Hepatocyte (in vitro differentiated cells): ENCODE measurements at regions not wholly inside any gene's neighbourhood (a gene's known extent, or its start where the extent isn't known, plus 50 kb on each side); places are given as distances from the start of the nearest gene placed in this dataset.

Experiments used
- DNase-seq: peaks from one replicate; pipeline ENCODE4 v3.0.0-alpha.2; 2016; ENCODE audit warnings: low spot score
- H2AFZ ChIP-seq: fragments of 200-600 bp; sonication (generic); 2 replicates; pipeline ENCODE4 v1.6.0; 2016; ENCODE audit warnings: antibody characterized with exemption, mild to moderate bottlenecking
- H3K27ac ChIP-seq: fragments of 200-600 bp; sonication (generic); 2 replicates; pipeline ENCODE4 v1.5.1; 2016; ENCODE audit warnings: mild to moderate bottlenecking
- H3K27me3 ChIP-seq: fragments of 200-600 bp; sonication (generic); 2 replicates; pipeline ENCODE4 v1.6.1; 2016
- H3K36me3 ChIP-seq: fragments of 200-600 bp; sonication (generic); replicated peaks from 2 replicates; pipeline ENCODE4 v1.5.1; 2016; ENCODE audit warnings: low read depth; ENCODE audit not compliant: insufficient read depth
- H3K4me1 ChIP-seq: fragments of 200-600 bp; sonication (generic); 2 replicates; pipeline ENCODE4 v1.5.1; 2016; ENCODE audit warnings: mild to moderate bottlenecking, moderate library complexity; ENCODE audit not compliant: insufficient read depth
- H3K4me2 ChIP-seq: fragments of 200-600 bp; sonication (generic); 2 replicates; pipeline ENCODE4 v1.6.0; 2016
- H3K4me3 ChIP-seq: fragments of 200-600 bp; sonication (generic); 2 replicates; pipeline ENCODE4 v1.5.1; 2016; ENCODE audit warnings: mild to moderate bottlenecking
- H3K79me2 ChIP-seq: fragments of 200-600 bp; sonication (generic); 2 replicates; pipeline ENCODE4 v1.6.0; 2017; ENCODE audit warnings: mild to moderate bottlenecking
- H3K9me2 ChIP-seq: fragments of 200-600 bp; sonication (generic); replicated peaks from 2 replicates; pipeline ENCODE4 v1.6.0; 2017; ENCODE audit warnings: mild to moderate bottlenecking; ENCODE audit not compliant: insufficient read depth
- H3K9me3 ChIP-seq: fragments of 200-600 bp; sonication (generic); 2 replicates; pipeline ENCODE4 v1.5.1; 2016; ENCODE audit warnings: low read depth, mild to moderate bottlenecking
- H4K20me1 ChIP-seq: fragments of 200-600 bp; sonication (generic); 2 replicates; pipeline ENCODE4 v1.6.0; 2016; ENCODE audit warnings: mild to moderate bottlenecking; ENCODE audit not compliant: insufficient read depth, poor library complexity, severe bottlenecking
- CTCF ChIP-seq: fragments of 200-600 bp; sonication (generic); IDR thresholded peaks from 2 replicates; pipeline ENCODE4 v1.5.1; 2016; ENCODE audit warnings: antibody characterized with exemption, mild to moderate bottlenecking; ENCODE audit not compliant: poor library complexity
- EZH2 ChIP-seq: fragments of 200-600 bp; sonication (generic); IDR thresholded peaks from 2 replicates; pipeline ENCODE4 v1.6.1; 2016; ENCODE audit warnings: antibody characterized with exemption, mild to moderate bottlenecking, borderline replicate concordance
- EZH2phosphoT487 ChIP-seq: fragments of 200-600 bp; sonication (generic); IDR thresholded peaks from one replicate; pipeline ENCODE4 v1.6.1; 2018; ENCODE audit warnings: antibody characterized with exemption, mild to moderate bottlenecking, low read depth, moderate library complexity; ENCODE audit not compliant: unreplicated experiment, severe bottlenecking
- WGBS: methylation state at CpG from one replicate; pipeline ENCODE4 v1.1.6; 2016; ENCODE audit warnings: low lambda C conversion rate; ENCODE audit errors: missing lambda C conversion rate; 5-methylcytosine and 5-hydroxymethylcytosine counted together

GRCh38 chr1:9456833-9457232 lies 82.4 kb upstream of the SLC25A33 start:
- no peak for DNase-seq
- TF ChIP-seq EZH2 (no peak), EZH2phosphoT487 (no peak), CTCF (no peak)
- H3K36me3 ChIP-seq, result no peaks in the 10 kb centered on the region
- H3K4me2 ChIP-seq, result no peak overlapping the region
- H3K79me2 ChIP-seq, result no peaks in the 10 kb centered on the region
- no peaks in the 10 kb centered on the region for H3K9me3 ChIP-seq
- no peaks in the 10 kb centered on the region for H3K27me3 ChIP-seq
- no peak overlapping the region for H2AFZ ChIP-seq
- H3K4me1 ChIP-seq, result peaks cover 22% of the 10 kb centered on the region
- no peaks in the 10 kb centered on the region for H4K20me1 ChIP-seq
- whole genome bisulfite sequencing, result 96% methylated on average over 4 of the region's 4 CpGs
- H3K9me2 ChIP-seq, result no peaks in the 10 kb centered on the region
- H3K4me3 ChIP-seq, result no peak overlapping the region
- H3K27ac ChIP-seq, result no peak overlapping the region

GRCh38 chr1:9459816-9460407 lies 79.4 kb upstream of the SLC25A33 start:
- Histone ChIP-seq H3K79me2 (no peaks in the 10 kb centered on the region), H3K9me3 (no peaks in the 10 kb centered on the region), H4K20me1 (no peaks in the 10 kb centered on the region), H2AFZ (no peak overlapping the region), H3K4me1 (peaks cover 13% of the 10 kb centered on the region), H3K9me2 (no peaks in the 10 kb centered on the region), H3K27me3 (no peaks in the 10 kb centered on the region), H3K36me3 (no peaks in the 10 kb centered on the region), H3K4me2 (no peak overlapping the region), H3K4me3 (no peak overlapping the region), H3K27ac (no peak overlapping the region)
- TF ChIP-seq CTCF (no peak), EZH2phosphoT487 (no peak), EZH2 (no peak)
- DNase-seq, result no peak
- 61% methylated on average over 10 of the region's 10 CpGs for WGBS

DNA sequence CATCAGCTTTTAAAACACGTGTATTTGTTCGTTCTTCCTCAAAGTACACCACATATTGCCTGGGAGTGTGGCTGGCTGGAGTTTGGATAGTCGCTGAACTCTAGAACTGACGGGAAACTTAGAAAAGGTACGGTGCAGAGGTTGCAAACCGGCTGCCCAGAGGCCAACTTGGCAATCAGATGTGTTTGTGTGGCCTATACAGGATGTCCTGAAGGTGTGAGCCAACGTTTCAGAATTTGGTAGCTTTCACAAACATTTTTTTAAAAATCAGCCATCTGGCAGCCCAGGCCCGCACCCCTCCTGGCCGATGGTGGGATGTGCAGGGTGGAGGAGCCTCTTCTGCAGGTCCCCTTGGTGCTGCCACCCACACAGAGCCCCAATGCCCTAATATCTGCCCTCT lies 73.6 kb upstream of the SLC25A33 start:
- Histone ChIP-seq H3K79me2 (no peaks in the 10 kb centered on the region), H3K9me2 (no peaks in the 10 kb centered on the region), H4K20me1 (no peaks in the 10 kb centered on the region), H3K4me3 (no peak overlapping the region), H3K27me3 (no peaks in the 10 kb centered on the region), H3K4me2 (no peak overlapping the region), H3K4me1 (peaks cover 13% of the 10 kb centered on the region), H3K9me3 (no peaks in the 10 kb centered on the region), H3K27ac (no peak overlapping the region), H2AFZ (no peak overlapping the region), H3K36me3 (no peaks in the 10 kb centered on the region)
- TF ChIP-seq CTCF (no peak), EZH2 (no peak), EZH2phosphoT487 (no peak)
- no peak for DNase-seq
- 84% methylated on average over 9 of the region's 9 CpGs for WGBS
